ENCODE measurements at regions not wholly inside any gene's neighbourhood (a gene's known extent, or its start where the extent isn't known, plus 50 kb on each side); places are given as distances from the start of the nearest gene placed in this dataset.

DNA sequence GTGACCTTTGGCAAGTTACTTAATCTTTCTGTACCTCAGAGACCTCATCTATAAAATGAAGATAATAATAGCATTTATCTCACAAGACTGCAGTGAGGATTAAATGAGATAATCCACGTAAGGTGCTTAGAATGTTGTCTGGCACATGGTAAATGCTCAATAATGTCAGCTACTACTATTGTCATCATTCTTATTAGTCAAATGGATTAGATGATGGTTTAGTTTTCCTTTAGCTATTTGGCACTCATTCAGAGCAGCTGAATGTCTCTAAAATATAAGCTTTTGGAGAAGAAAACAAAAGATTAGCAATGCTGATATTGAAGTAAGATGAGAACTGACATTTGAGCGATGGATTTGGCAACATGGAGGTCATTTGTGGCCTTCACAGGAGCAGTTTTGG lies 125.1 kb downstream of the AQP4 start:
- Histone ChIP-seq H3K9ac (ENCODE audit: low read depth, low read length) (no peak overlapping the region), H3K4me2 (ENCODE audit: low read length) (no peak overlapping the region), H3K9me3 (replicated peaks; ENCODE audit: low read length) (no peaks in the 10 kb centered on the region), H3K36me3 (ENCODE audit: insufficient read depth, low read length) (no peaks in the 10 kb centered on the region), H3K27me3 (ENCODE audit: control insufficient read depth, insufficient read depth, low read length) (no peaks in the 10 kb centered on the region), H3K4me3 (ENCODE audit: low read length) (no peak overlapping the region), H3K4me1 (ENCODE audit: control insufficient read depth, insufficient read depth, low read length) (peaks cover 2% of the 10 kb centered on the region)

DNA sequence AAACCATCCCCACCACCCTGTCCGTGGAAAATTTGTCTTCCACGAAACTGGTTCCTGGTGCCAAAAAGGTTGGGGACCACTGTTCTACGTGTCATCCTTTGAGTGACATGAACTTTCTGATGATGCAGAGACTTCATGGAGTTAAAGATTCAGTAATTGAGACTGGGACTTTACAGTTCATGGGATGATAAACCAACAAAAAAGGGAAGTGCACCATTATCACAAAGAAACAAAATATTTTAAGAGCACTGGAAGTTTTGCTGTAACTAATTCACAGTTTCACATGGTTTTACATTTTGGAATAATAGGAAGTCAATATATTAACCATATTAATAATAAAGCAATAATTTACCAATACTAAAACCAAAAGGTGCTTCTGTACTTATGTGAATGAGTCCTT lies 126.8 kb downstream of the AQP4 start:
- H3K9ac ChIP-seq (ENCODE audit: low read depth, low read length), result no peak overlapping the region
- no peak overlapping the region for H3K4me3 ChIP-seq (ENCODE audit: low read length)
- no peaks in the 10 kb centered on the region for H3K9me3 ChIP-seq (replicated peaks; ENCODE audit: low read length)
- H3K4me1 ChIP-seq (ENCODE audit: control insufficient read depth, insufficient read depth, low read length), result no peaks in the 10 kb centered on the region
- no peak overlapping the region for H3K4me2 ChIP-seq (ENCODE audit: low read length)
- H3K27me3 ChIP-seq (ENCODE audit: control insufficient read depth, insufficient read depth, low read length), result no peaks in the 10 kb centered on the region
- H3K36me3 ChIP-seq (ENCODE audit: insufficient read depth, low read length), result no peaks in the 10 kb centered on the region

DNA sequence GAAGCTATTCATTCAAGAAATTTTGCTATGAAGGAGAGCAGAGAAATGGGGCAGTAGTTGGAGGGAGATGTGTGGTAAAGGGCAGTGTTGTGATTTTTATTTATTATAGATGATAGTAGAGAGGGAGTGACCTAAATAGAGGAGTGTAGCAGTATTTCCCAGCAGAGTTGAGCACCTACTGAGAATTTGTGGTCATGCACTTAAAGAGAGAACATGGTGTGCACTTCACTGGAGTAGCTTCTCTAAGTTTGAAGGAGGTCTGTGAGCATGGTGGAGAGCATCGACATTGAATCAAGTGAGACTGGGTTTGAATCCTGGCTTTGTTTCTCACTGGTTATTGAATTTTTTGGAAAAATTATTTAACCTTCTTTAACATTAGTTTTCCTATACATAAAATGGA lies 129.2 kb downstream of the AQP4 start:
- H3K4me2 ChIP-seq (ENCODE audit: low read length), result no peak overlapping the region
- H3K9ac ChIP-seq (ENCODE audit: low read depth, low read length), result no peak overlapping the region
- no peak overlapping the region for H3K4me3 ChIP-seq (ENCODE audit: low read length)
- H3K4me1 ChIP-seq (ENCODE audit: control insufficient read depth, insufficient read depth, low read length), result no peaks in the 10 kb centered on the region
- no peaks in the 10 kb centered on the region for H3K36me3 ChIP-seq (ENCODE audit: insufficient read depth, low read length)
- H3K27me3 ChIP-seq (ENCODE audit: control insufficient read depth, insufficient read depth, low read length), result no peaks in the 10 kb centered on the region
- H3K9me3 ChIP-seq (replicated peaks; ENCODE audit: low read length), result no peaks in the 10 kb centered on the region

GRCh38 chr18:26734760-26735159 lies 130.7 kb downstream of the AQP4 start:
- H3K4me1 ChIP-seq (ENCODE audit: control insufficient read depth, insufficient read depth, low read length), result no peaks in the 10 kb centered on the region
- no peak overlapping the region for H3K4me3 ChIP-seq (ENCODE audit: low read length)
- no peaks in the 10 kb centered on the region for H3K36me3 ChIP-seq (ENCODE audit: insufficient read depth, low read length)
- H3K27me3 ChIP-seq (ENCODE audit: control insufficient read depth, insufficient read depth, low read length), result no peaks in the 10 kb centered on the region
- no peak overlapping the region for H3K9ac ChIP-seq (ENCODE audit: low read depth, low read length)
- no peak overlapping the region for H3K4me2 ChIP-seq (ENCODE audit: low read length)
- no peaks in the 10 kb centered on the region for H3K9me3 ChIP-seq (replicated peaks; ENCODE audit: low read length)

- Histone ChIP-seq H3K4me1 (ENCODE audit: control insufficient read depth, insufficient read depth, low read length) (no peaks in the 10 kb centered on the region), H3K4me3 (ENCODE audit: low read length) (no peak overlapping the region), H3K9ac (ENCODE audit: low read depth, low read length) (no peak overlapping the region), H3K4me2 (ENCODE audit: low read length) (no peak overlapping the region), H3K9me3 (replicated peaks; ENCODE audit: low read length) (no peaks in the 10 kb centered on the region), H3K27me3 (ENCODE audit: control insufficient read depth, insufficient read depth, low read length) (no peaks in the 10 kb centered on the region), H3K36me3 (ENCODE audit: insufficient read depth, low read length) (no peaks in the 10 kb centered on the region)
These were observed 136.1 kb downstream of the AQP4 start for GRCh38 chr18:26729449-26729848.

DNA sequence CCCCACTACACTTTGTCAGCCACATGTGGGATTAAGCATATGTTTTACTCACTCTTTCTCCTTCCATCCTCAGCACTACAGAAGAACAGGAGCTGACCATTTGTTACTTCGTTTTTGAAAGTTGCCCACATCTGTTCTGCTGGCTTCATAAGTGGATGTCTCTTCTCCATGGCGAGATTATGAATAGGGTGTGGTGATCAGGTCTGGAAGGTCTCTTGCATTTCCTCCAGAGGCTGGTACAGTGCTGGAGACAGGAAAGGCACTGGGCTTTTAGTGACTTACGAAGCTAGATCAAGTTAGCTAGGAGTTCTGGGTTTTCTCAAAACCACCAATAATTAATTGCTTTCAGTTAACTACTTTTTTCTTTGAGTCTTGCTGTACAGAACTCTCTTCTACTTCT lies 136.5 kb downstream of the AQP4 start:
- Histone ChIP-seq H3K27me3 (ENCODE audit: control insufficient read depth, insufficient read depth, low read length) (no peaks in the 10 kb centered on the region), H3K4me1 (ENCODE audit: control insufficient read depth, insufficient read depth, low read length) (no peaks in the 10 kb centered on the region), H3K9me3 (replicated peaks; ENCODE audit: low read length) (no peaks in the 10 kb centered on the region), H3K36me3 (ENCODE audit: insufficient read depth, low read length) (no peaks in the 10 kb centered on the region), H3K9ac (ENCODE audit: low read depth, low read length) (no peak overlapping the region), H3K4me2 (ENCODE audit: low read length) (no peak overlapping the region), H3K4me3 (ENCODE audit: low read length) (no peak overlapping the region)

GRCh38 chr18:26723981-26724380 lies 141.5 kb downstream of the AQP4 start:
- Histone ChIP-seq H3K9me3 (replicated peaks; ENCODE audit: low read length) (no peaks in the 10 kb centered on the region), H3K4me1 (ENCODE audit: control insufficient read depth, insufficient read depth, low read length) (no peaks in the 10 kb centered on the region), H3K4me3 (ENCODE audit: low read length) (no peak overlapping the region), H3K9ac (ENCODE audit: low read depth, low read length) (no peak overlapping the region), H3K4me2 (ENCODE audit: low read length) (no peak overlapping the region), H3K36me3 (ENCODE audit: insufficient read depth, low read length) (no peaks in the 10 kb centered on the region), H3K27me3 (ENCODE audit: control insufficient read depth, insufficient read depth, low read length) (no peaks in the 10 kb centered on the region)

DNA sequence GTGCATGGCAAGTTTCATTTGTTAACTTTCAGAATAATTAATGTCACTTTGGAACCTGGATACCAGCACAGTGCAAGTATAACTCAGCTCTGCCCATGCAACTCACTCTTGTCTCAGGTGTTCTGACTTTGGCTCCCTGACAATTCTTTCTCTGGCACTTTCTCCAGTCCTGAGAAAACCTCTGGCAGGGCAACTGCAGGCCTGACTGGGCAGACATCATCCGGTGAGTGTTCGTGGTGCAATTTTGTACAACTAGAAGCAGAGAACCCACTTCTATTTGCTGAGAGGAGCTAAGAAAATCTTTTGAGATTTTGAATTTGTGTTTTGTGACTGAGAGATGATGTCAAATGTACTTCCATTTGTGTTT lies 143.0 kb downstream of the AQP4 start:
- no peaks in the 10 kb centered on the region for H3K27me3 ChIP-seq (ENCODE audit: control insufficient read depth, insufficient read depth, low read length)
- no peak overlapping the region for H3K4me2 ChIP-seq (ENCODE audit: low read length)
- no peaks in the 10 kb centered on the region for H3K4me1 ChIP-seq (ENCODE audit: control insufficient read depth, insufficient read depth, low read length)

GRCh38 chr18:26721854-26722564 lies 143.5 kb downstream of the AQP4 start:
- Histone ChIP-seq H3K9me3 (replicated peaks; ENCODE audit: low read length) (no peaks in the 10 kb centered on the region), H3K4me1 (ENCODE audit: control insufficient read depth, insufficient read depth, low read length) (no peaks in the 10 kb centered on the region), H3K36me3 (ENCODE audit: insufficient read depth, low read length) (no peaks in the 10 kb centered on the region), H3K9ac (ENCODE audit: low read depth, low read length) (no peak overlapping the region), H3K27me3 (ENCODE audit: control insufficient read depth, insufficient read depth, low read length) (no peaks in the 10 kb centered on the region), H3K4me3 (ENCODE audit: low read length) (no peak overlapping the region), H3K4me2 (ENCODE audit: low read length) (no peak overlapping the region)

More for the DNA sequence above, 143.0 kb downstream of the AQP4 start:
- no peaks in the 10 kb centered on the region for H3K36me3 ChIP-seq (ENCODE audit: insufficient read depth, low read length)
- H3K9me3 ChIP-seq (replicated peaks; ENCODE audit: low read length), result no peaks in the 10 kb centered on the region
- no peak overlapping the region for H3K4me3 ChIP-seq (ENCODE audit: low read length)
- H3K9ac ChIP-seq (ENCODE audit: low read depth, low read length), result no peak overlapping the region

GRCh38 chr18:26719896-26720295 lies 145.6 kb downstream of the AQP4 start:
- no peaks in the 10 kb centered on the region for H3K27me3 ChIP-seq (ENCODE audit: control insufficient read depth, insufficient read depth, low read length)
- H3K4me3 ChIP-seq (ENCODE audit: low read length), result no peak overlapping the region
- H3K4me2 ChIP-seq (ENCODE audit: low read length), result no peak overlapping the region
- H3K9ac ChIP-seq (ENCODE audit: low read depth, low read length), result no peak overlapping the region
- H3K4me1 ChIP-seq (ENCODE audit: control insufficient read depth, insufficient read depth, low read length), result no peaks in the 10 kb centered on the region
- H3K36me3 ChIP-seq (ENCODE audit: insufficient read depth, low read length), result no peaks in the 10 kb centered on the region
- no peaks in the 10 kb centered on the region for H3K9me3 ChIP-seq (replicated peaks; ENCODE audit: low read length)

DNA sequence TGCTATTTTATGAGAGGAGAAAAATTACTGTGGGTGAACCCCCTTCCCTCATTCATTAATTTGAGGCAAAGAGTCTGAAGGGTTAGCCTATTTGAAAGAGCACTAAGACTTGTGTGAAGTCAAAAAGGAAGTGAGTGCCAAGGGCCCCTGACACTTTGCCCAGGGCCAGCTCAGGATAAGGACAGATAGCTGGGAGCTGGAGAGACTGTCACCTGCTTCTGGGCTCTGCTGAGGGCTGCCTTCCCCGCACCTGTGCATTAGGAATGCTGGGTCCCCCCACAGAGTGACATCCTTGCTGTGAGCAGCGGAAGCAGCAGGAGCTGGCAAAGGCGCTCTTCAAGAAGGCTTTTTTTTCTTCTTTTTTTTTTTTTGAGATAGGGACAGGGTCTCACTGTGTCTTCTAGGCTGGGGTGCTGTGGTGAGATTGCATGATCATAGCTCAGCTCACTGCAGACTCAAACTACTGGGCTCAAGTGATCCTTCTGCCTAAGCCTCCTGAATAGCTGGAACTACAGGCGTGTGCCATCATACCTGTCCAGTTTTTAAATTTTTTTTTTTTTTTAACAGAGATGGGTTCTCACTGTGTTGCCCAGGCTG lies 148.3 kb downstream of the AQP4 start:
- no peaks in the 10 kb centered on the region for H3K9me3 ChIP-seq (replicated peaks; ENCODE audit: low read length)
- H3K4me2 ChIP-seq (ENCODE audit: low read length), result no peak overlapping the region
- no peak overlapping the region for H3K4me3 ChIP-seq (ENCODE audit: low read length)
- H3K27me3 ChIP-seq (ENCODE audit: control insufficient read depth, insufficient read depth, low read length), result no peaks in the 10 kb centered on the region
- H3K36me3 ChIP-seq (ENCODE audit: insufficient read depth, low read length), result no peaks in the 10 kb centered on the region
- no peak overlapping the region for H3K9ac ChIP-seq (ENCODE audit: low read depth, low read length)
- H3K4me1 ChIP-seq (ENCODE audit: control insufficient read depth, insufficient read depth, low read length), result no peaks in the 10 kb centered on the region

DNA sequence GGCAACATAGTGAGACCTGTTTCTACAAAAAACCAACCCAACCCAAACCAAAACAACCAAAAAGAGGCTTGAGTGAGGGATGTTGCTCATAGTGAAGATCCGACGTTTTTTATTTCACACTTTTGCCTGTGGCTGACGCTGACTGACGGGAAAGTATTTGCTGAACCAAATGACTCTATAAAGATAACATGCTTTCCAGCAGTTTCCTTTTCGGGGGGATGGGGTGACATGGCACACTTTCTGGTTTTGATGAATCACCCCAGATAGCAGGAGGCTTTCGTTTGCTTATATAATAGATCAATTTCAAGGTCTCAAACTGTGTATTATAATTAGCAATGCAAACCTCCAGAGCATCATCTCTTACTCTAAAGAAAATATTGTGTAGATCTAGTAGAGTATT lies 150.8 kb downstream of the AQP4 start:
- H3K9me3 ChIP-seq (replicated peaks; ENCODE audit: low read length), result no peaks in the 10 kb centered on the region
- no peak overlapping the region for H3K4me2 ChIP-seq (ENCODE audit: low read length)
- no peaks in the 10 kb centered on the region for H3K4me1 ChIP-seq (ENCODE audit: control insufficient read depth, insufficient read depth, low read length)
- H3K4me3 ChIP-seq (ENCODE audit: low read length), result no peak overlapping the region
- no peaks in the 10 kb centered on the region for H3K36me3 ChIP-seq (ENCODE audit: insufficient read depth, low read length)
- H3K9ac ChIP-seq (ENCODE audit: low read depth, low read length), result no peak overlapping the region
- H3K27me3 ChIP-seq (ENCODE audit: control insufficient read depth, insufficient read depth, low read length), result no peaks in the 10 kb centered on the region

All from skeletal muscle satellite cell (primary cell).